Esophagus muscularis mucosa (tissue), 4 donors: ENCODE measurements at regions not wholly inside any gene's neighbourhood (a gene's known extent, or its start where the extent isn't known, plus 50 kb on each side); places are given as distances from the start of the nearest gene placed in this dataset.

Experiments
- DNase-seq: peaks from one replicate; pipeline ENCODE4 v3.0.0-alpha.2; 2017; ENCODE audit errors: extremely low spot score
- H3K27ac ChIP-seq, 4 donors: fragments of 200-600 bp; sonication (generic); replicated peaks in 1 of 4; 1 replicate in 3 of 4; 2 replicates in 1 of 4; pipeline ENCODE4 v1.5.1; 2016 to 2019; ENCODE audit warnings: mild to moderate bottlenecking in 1 of 4
- H3K27me3 ChIP-seq, 4 donors: fragments of 200-600 bp; sonication (generic); one replicate each; pipeline versions ENCODE4 v1.5.1 to v1.6.0; 2016 to 2019
- H3K36me3 ChIP-seq, 4 donors: fragments of 200-600 bp; sonication (generic); one replicate each; pipeline ENCODE4 v1.5.1; 2016 to 2019
- H3K4me1 ChIP-seq, 4 donors: fragments of 200-600 bp; sonication (generic); one replicate each; pipeline ENCODE4 v1.5.1; 2016 to 2019
- H3K4me3 ChIP-seq, 4 donors: fragments of 200-600 bp; sonication (generic); 1 replicate in 2 of 4; 2 replicates in 2 of 4; pipeline ENCODE4 v1.5.1; 2016 to 2019; ENCODE audit warnings: mild to moderate bottlenecking in 4 of 4, moderate library complexity in 1 of 4
- H3K9me3 ChIP-seq, 4 donors: fragments of 200-600 bp; sonication (generic); 1 replicate in 3 of 4; 2 replicates in 1 of 4; pipeline ENCODE4 v1.5.1; 2016 to 2019
- CTCF ChIP-seq, 3 experiments: fragments of 200-600 bp in 2 of 3; fragments of 450-650 bp in 1 of 3; sonication (generic) in 2 of 3; IDR thresholded peaks; one replicate each; pipeline ENCODE4 v1.5.1; 2017 to 2019; ENCODE audit warnings: antibody characterized with exemption in 3 of 3, mild to moderate bottlenecking in 2 of 3, moderate library complexity in 1 of 3
- EP300 ChIP-seq: sonication (generic); formaldehyde crosslinking; IDR thresholded peaks from one replicate; pipeline ENCODE4 v1.6.1; 2017; ENCODE audit warnings: antibody characterized with exemption
- POLR2A ChIP-seq: fragments of 450-650 bp; IDR thresholded peaks from one replicate; pipeline ENCODE4 v1.6.1; 2017; ENCODE audit warnings: antibody characterized with exemption, moderate library complexity, mild to moderate bottlenecking, low read depth
- POLR2AphosphoS5 ChIP-seq, 2 donors: sonication (generic); formaldehyde crosslinking; IDR thresholded peaks; one replicate each; pipeline ENCODE4 v1.6.1; 2017; ENCODE audit warnings: antibody characterized with exemption in 2 of 2
- WGBS: methylation state at CpG from one replicate; pipeline ENCODE4 v1.1.5; 2018; 5-methylcytosine and 5-hydroxymethylcytosine counted together
- intact Hi-C: fragments of 100-400 bp; cut with DNase I; formaldehyde crosslinking; loops from one replicate; pipeline ENCODE4 v1.15.1; 2023

DNA sequence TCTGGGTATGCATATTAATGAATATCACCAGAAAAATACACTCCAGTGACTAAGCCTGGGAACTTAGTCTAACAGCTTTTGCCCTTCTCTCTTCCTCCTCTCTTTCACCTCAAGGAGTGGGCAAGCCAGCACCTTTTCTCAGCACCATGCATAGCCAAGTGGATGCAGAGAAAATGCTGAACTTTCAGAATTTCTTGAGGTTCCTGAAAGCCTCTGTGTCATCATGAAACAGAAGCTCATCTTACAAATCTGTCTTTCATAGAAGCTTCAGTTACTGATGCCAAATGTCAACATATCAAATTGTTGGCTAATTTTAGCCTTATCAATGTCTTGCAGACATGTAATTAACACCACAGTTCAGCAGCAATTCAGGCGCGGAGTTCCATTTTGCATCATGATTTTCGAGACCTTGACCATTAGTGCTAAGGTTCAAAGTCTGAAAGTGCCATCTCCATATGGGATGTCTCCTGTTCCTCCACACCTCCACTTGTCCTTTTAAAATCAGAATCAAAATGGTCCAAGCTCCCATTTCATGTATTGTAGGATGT lies 51.1 kb upstream of the RPH3A start:
- no peaks in the 10 kb centered on the region for H3K9me3 ChIP-seq
- 82% methylated on average over 3 of the region's 3 CpGs for WGBS
- H3K27ac ChIP-seq, result no peak overlapping the region
- peaks cover 0 to 39% (median 0%) of the 10 kb centered on the region in 4 donors for H3K27me3 ChIP-seq
- intact Hi-C loops, result no loop called here
- H3K4me3 ChIP-seq, result no peak overlapping the region
- H3K4me1 ChIP-seq, result no peaks in the 10 kb centered on the region
- DNase-seq, result no peak
- H3K36me3 ChIP-seq, result no peaks in the 10 kb centered on the region
- TF ChIP-seq POLR2A, result no peak
- no peak for TF ChIP-seq CTCF (IDR thresholded peaks at IDR 0.05)
- TF ChIP-seq POLR2AphosphoS5 (IDR thresholded peaks at IDR 0.05), result no peak
- TF ChIP-seq EP300, result no peak

GRCh38 chr12:112741106-112741505 lies 50.4 kb upstream of the RPH3A start:
- Histone ChIP-seq H3K4me1 (no peaks in the 10 kb centered on the region), H3K27ac (no peak overlapping the region), H3K36me3 (no peaks in the 10 kb centered on the region), H3K4me3 (no peak overlapping the region), H3K9me3 (no peaks in the 10 kb centered on the region), H3K27me3 (peaks cover 0 to 32% (median 0%) of the 10 kb centered on the region in 4 donors)
- DNase-seq, result no peak
- intact Hi-C loops, result no loop called here
- TF ChIP-seq POLR2AphosphoS5 (IDR thresholded peaks at IDR 0.05) (no peak), CTCF (IDR thresholded peaks at IDR 0.05) (no peak), EP300 (no peak), POLR2A (no peak)
- 61% methylated on average over 2 of the region's 2 CpGs for WGBS
